ENCODE measurements at regions not wholly inside any gene's neighbourhood (a gene's known extent, or its start where the extent isn't known, plus 50 kb on each side); places are given as distances from the start of the nearest gene placed in this dataset.

DNA sequence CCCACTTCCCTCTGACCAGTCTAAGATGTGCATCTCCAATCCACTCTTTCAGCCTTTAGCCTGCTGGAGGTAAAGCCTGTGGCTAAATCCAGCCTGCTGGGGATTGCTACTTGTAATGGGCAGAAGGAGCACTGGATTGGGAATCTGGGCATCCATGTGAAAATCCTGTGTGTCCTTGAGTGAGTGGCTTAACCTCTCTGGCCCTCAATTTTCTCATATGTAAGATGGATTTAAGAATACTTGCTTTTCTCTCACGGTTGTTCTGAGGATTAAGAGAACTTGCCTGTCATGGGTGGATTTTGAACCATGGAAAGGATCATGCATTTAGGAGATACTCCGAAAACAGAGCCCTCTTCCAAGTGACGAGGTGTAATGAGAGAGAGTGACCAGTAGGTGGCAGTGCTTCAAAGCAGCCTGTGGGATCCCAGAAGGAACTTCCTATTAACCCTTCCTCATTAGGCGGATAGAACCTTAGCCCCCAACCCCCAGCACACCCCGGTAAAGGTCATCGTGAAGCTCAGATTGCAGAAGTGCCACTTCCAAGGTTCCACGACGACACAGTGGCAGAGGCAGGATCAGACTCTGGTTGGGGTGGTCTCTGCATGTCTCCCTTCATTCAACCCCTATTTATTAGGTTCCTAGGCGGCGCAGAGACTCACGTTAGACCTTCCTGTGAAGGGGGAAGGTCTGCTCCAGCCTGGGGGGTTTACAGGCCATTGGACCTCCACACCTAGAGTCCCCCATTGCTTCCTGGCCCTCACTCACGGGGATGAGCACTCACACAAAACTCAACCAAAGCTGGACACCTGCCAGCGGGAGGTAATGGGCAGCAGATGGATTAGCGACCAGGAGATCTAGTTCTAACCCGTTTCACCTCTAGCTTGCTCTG lies 68.7 kb upstream of the ZNF618 start:
- Histone ChIP-seq H3K9ac (ENCODE audit: low read depth, low read length) (no peak overlapping the region), H3K36me3 (ENCODE audit: insufficient read depth, low read length) (no peaks in the 10 kb centered on the region), H3K4me1 (ENCODE audit: insufficient read depth, low read length) (no peaks in the 10 kb centered on the region; the same call in 1 of the 2 replicates), H3K9me3 (ENCODE audit: control insufficient read depth, insufficient read depth, low read length) (no peaks in the 10 kb centered on the region)

DNA sequence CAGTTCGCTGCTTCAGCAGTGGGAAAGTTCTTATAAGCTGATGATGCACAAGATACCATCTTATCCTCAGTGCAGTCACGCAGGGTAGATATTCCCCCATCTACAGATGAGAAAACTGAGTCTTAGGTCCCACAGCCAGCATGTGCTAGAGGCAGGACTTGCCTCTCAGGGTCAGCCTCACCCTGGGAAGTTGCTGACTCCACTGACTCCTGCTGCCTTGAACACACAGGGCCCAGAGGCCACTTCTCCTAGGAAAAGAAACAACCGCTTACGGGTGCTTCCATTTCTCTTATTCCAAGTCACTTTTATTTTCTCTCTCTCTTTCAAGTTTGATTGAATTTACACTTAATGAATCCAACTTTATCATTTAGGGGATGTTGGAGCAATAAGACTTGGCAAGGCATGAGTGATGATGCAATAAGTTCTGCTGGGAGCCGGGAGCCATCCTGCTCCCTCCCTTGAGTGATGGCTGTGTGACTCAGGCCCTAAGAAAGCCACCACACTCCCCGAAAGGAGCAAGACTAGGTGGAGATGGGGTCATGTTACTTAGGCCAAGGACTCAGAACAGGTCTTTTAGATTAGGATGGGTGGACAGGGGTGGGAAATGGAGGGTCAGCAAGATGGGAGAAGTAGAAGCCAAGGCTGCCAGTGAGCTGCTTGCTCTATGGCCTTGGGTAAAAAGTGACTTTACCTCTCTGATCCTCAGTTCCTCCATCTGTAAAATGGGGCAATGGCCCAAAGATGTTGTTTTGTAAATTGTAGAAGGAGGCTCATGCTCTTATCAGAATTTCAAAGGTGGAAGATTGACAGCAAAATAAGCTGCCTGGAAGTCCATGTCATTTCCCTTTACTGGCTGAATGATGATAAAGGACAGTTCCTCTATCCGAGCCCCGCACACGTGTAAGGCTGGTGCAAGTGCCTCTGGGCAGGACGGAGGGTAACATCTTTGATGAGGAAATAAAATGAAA lies 67.4 kb upstream of the ZNF618 start:
- Histone ChIP-seq H3K9ac (ENCODE audit: low read depth, low read length) (no peak overlapping the region), H3K9me3 (ENCODE audit: control insufficient read depth, insufficient read depth, low read length) (no peaks in the 10 kb centered on the region), H3K4me1 (ENCODE audit: insufficient read depth, low read length) (no peaks in the 10 kb centered on the region; the same call in 1 of the 2 replicates), H3K36me3 (ENCODE audit: insufficient read depth, low read length) (no peaks in the 10 kb centered on the region)

DNA sequence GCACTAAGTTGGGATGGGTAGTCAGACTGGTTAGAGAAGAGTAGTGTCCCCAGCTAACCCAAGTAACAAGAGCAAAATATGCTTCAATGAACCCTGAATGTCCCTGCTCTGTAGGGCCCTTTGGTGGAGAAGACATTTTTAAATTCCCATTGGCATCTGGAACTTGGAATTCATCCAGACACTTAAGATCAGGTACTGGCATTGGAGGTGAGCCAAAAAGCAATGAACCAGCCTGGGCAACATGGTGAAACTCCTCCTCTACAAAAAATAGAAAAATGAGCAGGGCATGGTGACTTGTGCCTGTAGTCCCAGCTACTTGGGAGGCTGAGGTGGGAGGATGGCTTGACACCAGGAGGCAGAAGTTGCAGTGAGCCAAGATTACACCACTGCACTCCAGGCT lies 58.9 kb upstream of the ZNF618 start:
- H3K4me1 ChIP-seq (ENCODE audit: insufficient read depth, low read length): no peaks in the 10 kb centered on the region

DNA sequence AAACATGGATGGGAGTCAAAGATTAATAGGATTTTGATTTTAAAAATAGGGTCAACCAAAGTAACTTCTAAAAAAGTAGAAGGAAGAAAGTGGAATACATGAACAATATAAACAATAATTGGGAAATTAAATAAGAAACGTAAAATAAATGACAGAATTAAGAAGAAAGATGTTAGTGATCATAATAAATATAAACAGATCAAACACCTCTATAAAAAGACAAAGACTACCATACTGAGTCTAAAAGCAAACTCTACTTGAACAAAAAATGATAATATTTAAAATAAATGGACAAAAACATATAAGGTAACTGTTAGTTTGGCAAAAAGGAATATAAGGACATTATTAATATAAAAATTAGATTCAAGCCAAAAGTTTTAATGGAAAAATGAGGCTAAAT lies 57.7 kb upstream of the ZNF618 start:
- Histone ChIP-seq H3K9ac (ENCODE audit: low read depth, low read length) (no peak overlapping the region), H3K9me3 (ENCODE audit: control insufficient read depth, insufficient read depth, low read length) (no peaks in the 10 kb centered on the region), H3K36me3 (ENCODE audit: insufficient read depth, low read length) (no peaks in the 10 kb centered on the region), H3K4me1 (ENCODE audit: insufficient read depth, low read length) (no peaks in the 10 kb centered on the region)

More for the DNA sequence above, 58.9 kb upstream of the ZNF618 start:
- H3K9ac ChIP-seq (ENCODE audit: low read depth, low read length): no peak overlapping the region
- H3K9me3 ChIP-seq (ENCODE audit: control insufficient read depth, insufficient read depth, low read length): no peaks in the 10 kb centered on the region
- H3K36me3 ChIP-seq (ENCODE audit: insufficient read depth, low read length): no peaks in the 10 kb centered on the region

DNA sequence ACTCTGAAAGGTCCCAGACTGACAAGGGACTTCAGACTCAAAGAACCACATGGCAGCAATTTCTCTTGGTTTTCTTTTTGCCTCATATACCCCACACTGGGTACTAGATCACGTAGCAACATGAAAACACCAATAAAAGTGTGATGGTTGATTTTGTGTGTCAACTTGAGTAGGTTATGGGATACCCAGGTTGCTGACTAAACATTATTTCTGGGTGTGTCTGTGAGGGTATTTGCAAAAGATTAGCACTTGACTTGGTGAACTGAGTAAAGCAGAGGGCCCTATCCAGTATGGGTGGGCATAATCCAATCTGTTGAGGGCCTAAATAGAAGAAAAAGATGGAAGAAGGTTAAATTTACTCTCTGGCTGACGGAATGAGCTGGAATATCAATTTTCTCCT lies 53.8 kb upstream of the ZNF618 start:
- Histone ChIP-seq H3K9me3 (ENCODE audit: control insufficient read depth, insufficient read depth, low read length) (no peaks in the 10 kb centered on the region; the same call in 1 of the 2 replicates), H3K9ac (ENCODE audit: low read depth, low read length) (no peak overlapping the region), H3K36me3 (ENCODE audit: insufficient read depth, low read length) (no peaks in the 10 kb centered on the region), H3K4me1 (ENCODE audit: insufficient read depth, low read length) (no peaks in the 10 kb centered on the region)

DNA sequence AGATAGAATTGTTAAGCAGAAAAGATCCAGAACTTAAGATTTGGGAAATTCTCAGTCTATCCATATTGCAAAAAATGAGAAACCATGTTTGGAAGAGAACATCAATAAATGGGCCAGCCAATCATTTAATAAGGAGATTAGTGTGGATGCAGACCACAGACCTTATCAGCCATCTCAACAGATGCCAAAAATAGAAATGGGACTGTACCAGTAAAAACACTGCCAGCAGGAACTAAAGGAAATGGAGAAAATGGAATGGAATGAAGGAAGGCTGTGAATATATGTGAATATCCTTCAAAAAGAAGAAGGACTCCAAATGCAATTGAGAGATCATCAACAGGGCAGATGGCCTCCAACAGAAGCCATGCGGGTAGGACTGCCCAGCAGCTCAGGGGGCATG lies 52.7 kb upstream of the ZNF618 start:
- Histone ChIP-seq H3K9ac (ENCODE audit: low read depth, low read length) (no peak overlapping the region), H3K4me1 (ENCODE audit: insufficient read depth, low read length) (no peaks in the 10 kb centered on the region), H3K9me3 (ENCODE audit: control insufficient read depth, insufficient read depth, low read length) (no peaks in the 10 kb centered on the region; the same call in 1 of the 2 replicates), H3K36me3 (ENCODE audit: insufficient read depth, low read length) (no peaks in the 10 kb centered on the region)

Measured in ES-I3 (cell line).